WTC11 (cell line): ENCODE measurements at regions not wholly inside any gene's neighbourhood (a gene's known extent, or its start where the extent isn't known, plus 50 kb on each side); places are given as distances from the start of the nearest gene placed in this dataset.

ENCODE experiments used
- ATAC-seq: fragments of 200-7000 bp; cut with Tn5 transposase; 2 replicates; pipeline ENCODE4 v1.10.0; 2021; ENCODE audit warnings: mild to moderate bottlenecking, moderate library complexity
- CTCF ChIA-PET: fragments of 300-600 bp; sonication (Branson Sonifier 250); formaldehyde crosslinking; loops from one replicate; lab custom pipeline; 2021; ENCODE audit warnings: antibody characterized with exemption; lab: Charles Lee
- POLR2A ChIA-PET: fragments of 350-600 bp; sonication (Branson Sonifier 250); formaldehyde crosslinking; loops from one replicate; lab custom pipeline; 2021; ENCODE audit warnings: antibody characterized with exemption; lab: Charles Lee
- DNase-seq: peaks from one replicate; pipeline ENCODE4 v3.0.0; 2021; ENCODE audit warnings: low spot score
- H3K27ac Mint-ChIP-seq: 2 replicates; pipeline ENCODE4 v1.8.0; 2021; ENCODE audit warnings: mixed read lengths
- H3K27me3 Mint-ChIP-seq: 2 replicates; pipeline ENCODE4 v1.8.0; 2021; ENCODE audit warnings: low read depth, mild to moderate bottlenecking, moderate library complexity, mixed read lengths
- H3K36me3 Mint-ChIP-seq: 2 replicates; pipeline ENCODE4 v1.8.0; 2021; ENCODE audit warnings: mixed read lengths
- H3K4me1 Mint-ChIP-seq: 2 replicates; pipeline ENCODE4 v1.8.0; 2022; ENCODE audit warnings: mixed read lengths
- H3K4me3 Mint-ChIP-seq: 2 replicates; pipeline ENCODE4 v1.8.0; 2021; ENCODE audit warnings: mild to moderate bottlenecking, moderate library complexity, mixed read lengths
- H3K9me3 Mint-ChIP-seq: 2 replicates; pipeline ENCODE4 v1.8.0; 2021; ENCODE audit warnings: mixed read lengths
- CREB1 ChIP-seq: sonication (generic); formaldehyde crosslinking; IDR thresholded peaks from 2 replicates; pipeline ENCODE4 v1.8.0; 2023; ENCODE audit warnings: mild to moderate bottlenecking, missing genetic modification reagents
- CREM ChIP-seq: sonication (generic); formaldehyde crosslinking; IDR thresholded peaks from 2 replicates; pipeline ENCODE4 v1.8.1; 2022; ENCODE audit warnings: mild to moderate bottlenecking, missing genetic modification reagents, moderate library complexity
- FOXK1 ChIP-seq: sonication (generic); formaldehyde crosslinking; IDR thresholded peaks from 2 replicates; pipeline ENCODE4 v1.8.0; 2022; ENCODE audit warnings: mild to moderate bottlenecking, moderate library complexity, missing genetic modification reagents
- FOXP1 ChIP-seq: sonication (generic); formaldehyde crosslinking; IDR thresholded peaks from 2 replicates; pipeline ENCODE4 v1.8.0; 2022; ENCODE audit warnings: missing genetic modification reagents, mild to moderate bottlenecking, moderate library complexity, borderline replicate concordance
- NFATC4 ChIP-seq: fragments of 250-450 bp; sonication (Bioruptor Pico); IDR thresholded peaks from 2 replicates; pipeline ENCODE4 v1.9.0; 2021; ENCODE audit warnings: mild to moderate bottlenecking
- NR3C1 ChIP-seq: sonication (generic); formaldehyde crosslinking; conservative IDR thresholded peaks from 2 replicates; pipeline ENCODE4 v1.8.1; 2023; ENCODE audit warnings: low read depth, mild to moderate bottlenecking, missing genetic modification reagents
- SOX15 ChIP-seq: fragments of 250-450 bp; sonication (Bioruptor Pico); IDR thresholded peaks from 2 replicates; pipeline ENCODE4 v1.9.0; 2021; ENCODE audit warnings: mild to moderate bottlenecking
- ZNF121 ChIP-seq: sonication (generic); formaldehyde crosslinking; IDR thresholded peaks from 2 replicates; pipeline ENCODE4 v1.8.0; 2023; ENCODE audit warnings: missing genetic modification reagents
- ZNF317 ChIP-seq: sonication (generic); formaldehyde crosslinking; IDR thresholded peaks from 2 replicates; pipeline ENCODE4 v1.8.1; 2023; ENCODE audit warnings: low read depth, mild to moderate bottlenecking, moderate library complexity, missing genetic modification reagents, borderline replicate concordance
- ZNF416 ChIP-seq: fragments of 250-450 bp; sonication (Bioruptor Pico); IDR thresholded peaks from 2 replicates; pipeline ENCODE4 v1.9.0; 2021; ENCODE audit warnings: mild to moderate bottlenecking, inconsistent platforms
- TF ChIP-seq, protein P1 (sequence below): sonication (generic); formaldehyde crosslinking; IDR thresholded peaks from 2 replicates; pipeline ENCODE4 v1.8.1; 2022; ENCODE audit warnings: low read depth, mild to moderate bottlenecking, moderate library complexity, missing genetic modification reagents, borderline replicate concordance
- TF ChIP-seq, protein P2 (sequence below): fragments of 250-450 bp; sonication (Bioruptor Pico); IDR thresholded peaks from 2 replicates; pipeline ENCODE4 v1.9.0; 2021; ENCODE audit warnings: mild to moderate bottlenecking, borderline replicate concordance
- TF ChIP-seq, protein P3 (sequence below): fragments of 250-450 bp; sonication (Bioruptor Pico); conservative IDR thresholded peaks from 2 replicates; pipeline ENCODE4 v1.9.0; 2021; ENCODE audit warnings: mild to moderate bottlenecking
- TF ChIP-seq, protein P4 (sequence below): sonication (generic); formaldehyde crosslinking; IDR thresholded peaks from 2 replicates; pipeline ENCODE4 v1.8.0; 2022; ENCODE audit warnings: mild to moderate bottlenecking, missing genetic modification reagents
- TF ChIP-seq, protein P5 (sequence below): sonication (generic); formaldehyde crosslinking; IDR thresholded peaks from 2 replicates; pipeline ENCODE4 v1.8.1; 2023; ENCODE audit warnings: mild to moderate bottlenecking, missing genetic modification reagents, moderate library complexity
- TF ChIP-seq, protein P6 (sequence below): sonication (generic); formaldehyde crosslinking; IDR thresholded peaks from 2 replicates; pipeline ENCODE4 v1.8.0; 2023; ENCODE audit warnings: missing genetic modification reagents
- TF ChIP-seq, protein P7 (sequence below): fragments of 250-450 bp; sonication (Bioruptor Pico); IDR thresholded peaks from 2 replicates; pipeline ENCODE4 v2.1.2; 2022; ENCODE audit warnings: mild to moderate bottlenecking, moderate library complexity
- TF ChIP-seq, protein P8 (sequence below): sonication (generic); formaldehyde crosslinking; conservative IDR thresholded peaks from 2 replicates; pipeline ENCODE4 v1.8.1; 2023; ENCODE audit warnings: mild to moderate bottlenecking, low read depth, missing genetic modification reagents, moderate library complexity

DNA sequence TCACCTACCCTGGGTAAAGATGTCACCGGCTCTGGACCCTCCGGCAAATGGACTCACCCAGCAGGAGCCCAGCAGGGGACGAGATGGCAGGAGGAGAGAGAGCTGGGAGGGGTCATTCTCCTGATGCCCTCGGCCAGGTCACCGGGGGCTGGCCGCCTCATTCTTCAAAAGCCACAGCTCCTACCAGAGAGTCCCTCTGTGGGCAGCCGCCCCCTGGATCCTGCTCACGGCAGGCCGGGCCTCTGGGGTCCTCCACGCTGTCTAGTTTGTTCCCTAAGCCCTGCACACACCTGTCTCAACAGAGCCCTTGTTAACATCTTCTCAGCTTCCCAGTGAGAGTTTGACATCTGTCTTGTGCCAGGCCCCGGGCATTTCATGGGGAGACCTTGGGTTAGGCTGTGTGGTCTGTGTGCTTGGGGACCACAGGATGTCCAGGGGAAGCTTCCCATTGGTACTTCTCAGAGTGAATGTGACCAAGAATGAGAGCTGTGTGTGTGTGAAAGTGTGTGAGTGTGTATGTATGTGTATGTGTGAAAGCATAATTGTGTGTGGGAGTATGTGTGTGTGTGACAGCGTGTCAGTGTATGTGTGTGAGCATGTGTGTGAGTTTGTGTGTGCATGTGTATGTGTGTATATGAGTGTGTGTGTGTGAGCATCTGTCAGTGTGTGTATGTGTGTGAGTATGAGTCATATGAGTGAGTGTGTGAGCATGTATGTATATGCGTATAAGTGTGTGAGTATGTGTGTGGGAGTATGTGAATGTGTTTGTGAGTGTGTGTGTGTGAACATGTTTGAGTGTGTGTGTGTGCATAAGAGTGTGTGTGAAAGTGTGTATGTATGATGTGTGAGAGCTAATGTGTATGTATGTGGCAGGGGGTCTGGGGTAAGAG is 65.5 kb upstream of the BCO1 start (continued):
- TF ChIP-seq, protein P1, sequence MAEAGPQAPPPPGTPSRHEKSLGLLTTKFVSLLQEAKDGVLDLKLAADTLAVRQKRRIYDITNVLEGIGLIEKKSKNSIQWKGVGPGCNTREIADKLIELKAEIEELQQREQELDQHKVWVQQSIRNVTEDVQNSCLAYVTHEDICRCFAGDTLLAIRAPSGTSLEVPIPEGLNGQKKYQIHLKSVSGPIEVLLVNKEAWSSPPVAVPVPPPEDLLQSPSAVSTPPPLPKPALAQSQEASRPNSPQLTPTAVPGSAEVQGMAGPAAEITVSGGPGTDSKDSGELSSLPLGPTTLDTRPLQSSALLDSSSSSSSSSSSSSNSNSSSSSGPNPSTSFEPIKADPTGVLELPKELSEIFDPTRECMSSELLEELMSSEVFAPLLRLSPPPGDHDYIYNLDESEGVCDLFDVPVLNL (CRISPR knock-in tag), result no peak
- no peak for TF ChIP-seq NFATC4
- no peak for TF ChIP-seq ZNF416 (CRISPR knock-in tag)
- TF ChIP-seq, protein P2, sequence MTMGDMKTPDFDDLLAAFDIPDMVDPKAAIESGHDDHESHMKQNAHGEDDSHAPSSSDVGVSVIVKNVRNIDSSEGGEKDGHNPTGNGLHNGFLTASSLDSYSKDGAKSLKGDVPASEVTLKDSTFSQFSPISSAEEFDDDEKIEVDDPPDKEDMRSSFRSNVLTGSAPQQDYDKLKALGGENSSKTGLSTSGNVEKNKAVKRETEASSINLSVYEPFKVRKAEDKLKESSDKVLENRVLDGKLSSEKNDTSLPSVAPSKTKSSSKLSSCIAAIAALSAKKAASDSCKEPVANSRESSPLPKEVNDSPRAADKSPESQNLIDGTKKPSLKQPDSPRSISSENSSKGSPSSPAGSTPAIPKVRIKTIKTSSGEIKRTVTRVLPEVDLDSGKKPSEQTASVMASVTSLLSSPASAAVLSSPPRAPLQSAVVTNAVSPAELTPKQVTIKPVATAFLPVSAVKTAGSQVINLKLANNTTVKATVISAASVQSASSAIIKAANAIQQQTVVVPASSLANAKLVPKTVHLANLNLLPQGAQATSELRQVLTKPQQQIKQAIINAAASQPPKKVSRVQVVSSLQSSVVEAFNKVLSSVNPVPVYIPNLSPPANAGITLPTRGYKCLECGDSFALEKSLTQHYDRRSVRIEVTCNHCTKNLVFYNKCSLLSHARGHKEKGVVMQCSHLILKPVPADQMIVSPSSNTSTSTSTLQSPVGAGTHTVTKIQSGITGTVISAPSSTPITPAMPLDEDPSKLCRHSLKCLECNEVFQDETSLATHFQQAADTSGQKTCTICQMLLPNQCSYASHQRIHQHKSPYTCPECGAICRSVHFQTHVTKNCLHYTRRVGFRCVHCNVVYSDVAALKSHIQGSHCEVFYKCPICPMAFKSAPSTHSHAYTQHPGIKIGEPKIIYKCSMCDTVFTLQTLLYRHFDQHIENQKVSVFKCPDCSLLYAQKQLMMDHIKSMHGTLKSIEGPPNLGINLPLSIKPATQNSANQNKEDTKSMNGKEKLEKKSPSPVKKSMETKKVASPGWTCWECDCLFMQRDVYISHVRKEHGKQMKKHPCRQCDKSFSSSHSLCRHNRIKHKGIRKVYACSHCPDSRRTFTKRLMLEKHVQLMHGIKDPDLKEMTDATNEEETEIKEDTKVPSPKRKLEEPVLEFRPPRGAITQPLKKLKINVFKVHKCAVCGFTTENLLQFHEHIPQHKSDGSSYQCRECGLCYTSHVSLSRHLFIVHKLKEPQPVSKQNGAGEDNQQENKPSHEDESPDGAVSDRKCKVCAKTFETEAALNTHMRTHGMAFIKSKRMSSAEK, result no peak
- TF ChIP-seq, protein P3, sequence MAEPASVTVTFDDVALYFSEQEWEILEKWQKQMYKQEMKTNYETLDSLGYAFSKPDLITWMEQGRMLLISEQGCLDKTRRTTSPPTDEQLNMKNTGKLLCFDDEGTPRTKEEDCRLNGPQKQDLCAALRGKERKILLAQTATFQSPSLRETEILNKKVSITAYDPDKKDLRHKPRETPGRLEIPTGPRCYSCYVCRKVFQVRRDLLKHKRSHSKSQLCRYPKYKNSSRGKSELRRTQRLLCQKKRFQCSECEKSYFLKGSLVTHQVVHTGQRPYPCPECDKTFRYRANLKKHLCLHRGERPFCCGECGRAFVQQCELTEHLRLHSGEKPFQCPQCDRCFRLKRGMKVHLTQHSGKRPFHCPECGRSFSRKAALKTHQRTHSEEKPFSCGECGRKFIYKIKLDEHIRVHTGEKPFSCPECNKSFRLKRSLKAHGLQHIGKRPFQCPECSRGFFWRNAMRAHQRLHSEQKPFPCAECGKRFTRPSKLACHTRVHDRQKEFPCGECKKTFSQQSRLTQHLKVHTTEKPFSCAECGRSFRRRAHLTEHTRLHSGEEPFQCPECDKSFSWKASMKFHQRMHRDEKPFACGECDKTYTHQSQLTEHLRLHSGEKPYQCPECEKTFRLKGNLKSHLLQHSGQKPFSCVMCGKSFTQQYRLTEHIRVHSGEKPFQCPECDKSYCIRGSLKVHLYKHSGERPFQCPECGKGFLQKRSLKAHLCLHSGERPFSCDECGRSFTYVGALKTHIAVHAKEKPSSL (CRISPR knock-in tag), result no peak

DNA sequence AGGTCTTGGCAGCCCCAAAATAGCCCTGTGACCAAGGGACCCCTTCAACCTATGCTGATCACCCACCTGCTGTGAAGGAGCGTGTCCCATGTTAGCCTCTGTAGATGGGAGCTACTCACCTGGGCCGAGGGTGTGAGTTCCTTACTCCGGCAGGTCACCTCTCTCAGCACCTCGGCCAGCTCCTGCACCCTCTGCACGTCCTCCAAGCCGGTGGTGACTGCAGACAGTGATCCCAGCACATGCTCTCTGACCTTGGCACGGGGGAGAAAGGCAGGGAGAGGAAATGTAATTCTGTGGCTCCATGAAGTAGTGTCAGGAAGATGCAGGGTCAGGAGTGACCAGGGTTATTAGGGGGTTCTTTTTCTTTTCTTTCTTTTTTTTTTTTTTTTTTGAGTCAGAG is 67.7 kb upstream of the BCO1 start:
- H3K4me1 Mint-ChIP-seq, result no peaks in the 10 kb centered on the region
- DNase-seq (peak; percentile 67), ATAC-seq (peak; percentile 82)
- TF ChIP-seq ZNF317 (CRISPR knock-in tag) (0 out of 2 replicates have a peak, but pooled peaks have one; percentile 30), FOXK1 (CRISPR knock-in tag) (0 out of 2 replicates have a peak, but pooled peaks have one; percentile 27), FOXP1 (CRISPR knock-in tag) (0 out of 2 replicates have a peak, but pooled peaks have one; percentile 41), NR3C1 (no peak), ZNF121 (CRISPR knock-in tag) (0 out of 2 replicates have a peak, but pooled peaks have one; percentile 34)
- TF ChIP-seq, protein P4, sequence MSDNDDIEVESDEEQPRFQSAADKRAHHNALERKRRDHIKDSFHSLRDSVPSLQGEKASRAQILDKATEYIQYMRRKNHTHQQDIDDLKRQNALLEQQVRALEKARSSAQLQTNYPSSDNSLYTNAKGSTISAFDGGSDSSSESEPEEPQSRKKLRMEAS (CRISPR knock-in tag), result peak; percentile 30; the same call in 1 of the 2 replicates
- TF ChIP-seq, protein P5, sequence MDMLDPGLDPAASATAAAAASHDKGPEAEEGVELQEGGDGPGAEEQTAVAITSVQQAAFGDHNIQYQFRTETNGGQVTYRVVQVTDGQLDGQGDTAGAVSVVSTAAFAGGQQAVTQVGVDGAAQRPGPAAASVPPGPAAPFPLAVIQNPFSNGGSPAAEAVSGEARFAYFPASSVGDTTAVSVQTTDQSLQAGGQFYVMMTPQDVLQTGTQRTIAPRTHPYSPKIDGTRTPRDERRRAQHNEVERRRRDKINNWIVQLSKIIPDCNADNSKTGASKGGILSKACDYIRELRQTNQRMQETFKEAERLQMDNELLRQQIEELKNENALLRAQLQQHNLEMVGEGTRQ (CRISPR knock-in tag), result no peak
- H3K36me3 Mint-ChIP-seq, result no peaks in the 10 kb centered on the region
- CTCF ChIA-PET, result interaction anchor here (1.0 kb wide), 1 partner anchor 34 kb away, joined by 4 read pairs; no protein-coding TSS in a partner anchor
- no peak overlapping the region for H3K27ac Mint-ChIP-seq
- POLR2A ChIA-PET, result no interaction called here
- H3K27me3 Mint-ChIP-seq, result no peaks in the 10 kb centered on the region
- H3K4me3 Mint-ChIP-seq, result no peak overlapping the region
- no peaks in the 10 kb centered on the region for H3K9me3 Mint-ChIP-seq

DNA sequence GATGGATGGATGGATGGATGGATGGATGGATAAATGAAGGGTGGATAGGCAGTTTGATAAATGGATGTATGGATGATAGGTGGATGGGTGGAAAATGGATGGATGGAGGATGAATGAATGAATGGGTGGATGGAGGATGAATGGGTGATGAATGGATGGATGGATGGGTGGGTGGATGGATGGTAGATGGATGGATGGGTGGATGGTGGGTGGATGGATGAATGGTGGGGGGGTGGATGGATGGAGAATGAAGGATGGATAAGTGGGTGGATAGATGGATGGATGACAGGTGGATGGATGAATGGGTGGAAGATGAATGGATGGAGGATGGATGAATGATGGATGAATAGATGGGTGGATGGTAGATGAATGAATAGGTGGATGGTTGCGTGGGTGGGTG is 70.1 kb upstream of the BCO1 start:
- H3K27me3 Mint-ChIP-seq, result no peaks in the 10 kb centered on the region
- ATAC-seq, result no peak
- DNase-seq, result no peak
- H3K4me3 Mint-ChIP-seq, result no peak overlapping the region
- CTCF ChIA-PET, result no interaction called here
- H3K36me3 Mint-ChIP-seq, result no peaks in the 10 kb centered on the region
- POLR2A ChIA-PET, result no interaction called here
- no peaks in the 10 kb centered on the region for H3K4me1 Mint-ChIP-seq
- H3K27ac Mint-ChIP-seq, result no peak overlapping the region
- no peaks in the 10 kb centered on the region for H3K9me3 Mint-ChIP-seq
- no peak for TF ChIP-seq SOX15
- TF ChIP-seq CREM (CRISPR knock-in tag), result no peak
- TF ChIP-seq CREB1 (CRISPR knock-in tag), result no peak
- TF ChIP-seq, protein P6, sequence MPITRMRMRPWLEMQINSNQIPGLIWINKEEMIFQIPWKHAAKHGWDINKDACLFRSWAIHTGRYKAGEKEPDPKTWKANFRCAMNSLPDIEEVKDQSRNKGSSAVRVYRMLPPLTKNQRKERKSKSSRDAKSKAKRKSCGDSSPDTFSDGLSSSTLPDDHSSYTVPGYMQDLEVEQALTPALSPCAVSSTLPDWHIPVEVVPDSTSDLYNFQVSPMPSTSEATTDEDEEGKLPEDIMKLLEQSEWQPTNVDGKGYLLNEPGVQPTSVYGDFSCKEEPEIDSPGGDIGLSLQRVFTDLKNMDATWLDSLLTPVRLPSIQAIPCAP (CRISPR knock-in tag), result no peak
- TF ChIP-seq, protein P7, sequence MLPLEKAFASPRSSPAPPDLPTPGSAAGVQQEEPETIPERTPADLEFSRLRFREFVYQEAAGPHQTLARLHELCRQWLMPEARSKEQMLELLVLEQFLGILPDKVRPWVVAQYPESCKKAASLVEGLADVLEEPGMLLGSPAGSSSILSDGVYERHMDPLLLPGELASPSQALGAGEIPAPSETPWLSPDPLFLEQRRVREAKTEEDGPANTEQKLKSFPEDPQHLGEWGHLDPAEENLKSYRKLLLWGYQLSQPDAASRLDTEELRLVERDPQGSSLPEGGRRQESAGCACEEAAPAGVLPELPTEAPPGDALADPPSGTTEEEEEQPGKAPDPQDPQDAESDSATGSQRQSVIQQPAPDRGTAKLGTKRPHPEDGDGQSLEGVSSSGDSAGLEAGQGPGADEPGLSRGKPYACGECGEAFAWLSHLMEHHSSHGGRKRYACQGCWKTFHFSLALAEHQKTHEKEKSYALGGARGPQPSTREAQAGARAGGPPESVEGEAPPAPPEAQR (CRISPR knock-in tag), result no peak
- TF ChIP-seq, protein P8, sequence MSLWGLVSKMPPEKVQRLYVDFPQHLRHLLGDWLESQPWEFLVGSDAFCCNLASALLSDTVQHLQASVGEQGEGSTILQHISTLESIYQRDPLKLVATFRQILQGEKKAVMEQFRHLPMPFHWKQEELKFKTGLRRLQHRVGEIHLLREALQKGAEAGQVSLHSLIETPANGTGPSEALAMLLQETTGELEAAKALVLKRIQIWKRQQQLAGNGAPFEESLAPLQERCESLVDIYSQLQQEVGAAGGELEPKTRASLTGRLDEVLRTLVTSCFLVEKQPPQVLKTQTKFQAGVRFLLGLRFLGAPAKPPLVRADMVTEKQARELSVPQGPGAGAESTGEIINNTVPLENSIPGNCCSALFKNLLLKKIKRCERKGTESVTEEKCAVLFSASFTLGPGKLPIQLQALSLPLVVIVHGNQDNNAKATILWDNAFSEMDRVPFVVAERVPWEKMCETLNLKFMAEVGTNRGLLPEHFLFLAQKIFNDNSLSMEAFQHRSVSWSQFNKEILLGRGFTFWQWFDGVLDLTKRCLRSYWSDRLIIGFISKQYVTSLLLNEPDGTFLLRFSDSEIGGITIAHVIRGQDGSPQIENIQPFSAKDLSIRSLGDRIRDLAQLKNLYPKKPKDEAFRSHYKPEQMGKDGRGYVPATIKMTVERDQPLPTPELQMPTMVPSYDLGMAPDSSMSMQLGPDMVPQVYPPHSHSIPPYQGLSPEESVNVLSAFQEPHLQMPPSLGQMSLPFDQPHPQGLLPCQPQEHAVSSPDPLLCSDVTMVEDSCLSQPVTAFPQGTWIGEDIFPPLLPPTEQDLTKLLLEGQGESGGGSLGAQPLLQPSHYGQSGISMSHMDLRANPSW, result no peak
